D341Med (cell line): ENCODE measurements at regions not wholly inside any gene's neighbourhood (a gene's known extent, or its start where the extent isn't known, plus 50 kb on each side); places are given as distances from the start of the nearest gene placed in this dataset.

Experiments
- DNase-seq: peaks from one replicate; pipeline ENCODE4 v3.0.0; 2012; ENCODE audit warnings: low spot score

- DNase-seq: no peak
Measured at GRCh38 chr15:38672814-38673670, 108.4 kb upstream of the RASGRP1 start.

GRCh38 chr15:38674448-38674847 lies 109.8 kb upstream of the RASGRP1 start:
- DNase-seq: no peak

GRCh38 chr15:38678281-38678680 lies 113.7 kb upstream of the RASGRP1 start:
- DNase-seq: no peak

GRCh38 chr15:38680775-38681174 lies 116.2 kb upstream of the RASGRP1 start:
- no peak for DNase-seq

- no peak for DNase-seq
Measured at GRCh38 chr15:38682363-38682762, 117.7 kb upstream of the RASGRP1 start.

GRCh38 chr15:38682861-38683260 lies 118.2 kb upstream of the RASGRP1 start:
- DNase-seq: no peak

- DNase-seq: peak; percentile 56
Measured at GRCh38 chr15:38683382-38684242, 119.0 kb upstream of the RASGRP1 start.

- no peak for DNase-seq
Measured at GRCh38 chr15:38684440-38685010, 119.9 kb upstream of the RASGRP1 start.

GRCh38 chr15:38685686-38686339 lies 121.2 kb upstream of the RASGRP1 start:
- no peak for DNase-seq

- DNase-seq: no peak
Measured at GRCh38 chr15:38687340-38687739, 122.7 kb upstream of the RASGRP1 start.

GRCh38 chr15:38687775-38688495 lies 123.3 kb upstream of the RASGRP1 start:
- no peak for DNase-seq

GRCh38 chr15:38688761-38689160 lies 124.1 kb upstream of the RASGRP1 start:
- DNase-seq: no peak

- no peak for DNase-seq
Measured at GRCh38 chr15:38689522-38689921, 124.9 kb upstream of the RASGRP1 start.

- no peak for DNase-seq
Measured at GRCh38 chr15:38690216-38690615, 125.6 kb upstream of the RASGRP1 start.

- DNase-seq: peak; percentile 62
Measured at GRCh38 chr15:38690719-38691332, 126.2 kb upstream of the RASGRP1 start.

GRCh38 chr15:38691377-38691776 lies 126.8 kb upstream of the RASGRP1 start:
- DNase-seq: no peak

- no peak for DNase-seq
Measured at GRCh38 chr15:38691965-38692788, 127.6 kb upstream of the RASGRP1 start.

GRCh38 chr15:38692789-38693062 lies 128.1 kb upstream of the RASGRP1 start:
- no peak for DNase-seq

GRCh38 chr15:38695249-38696108 lies 130.9 kb upstream of the RASGRP1 start:
- DNase-seq: no peak
